Heart left ventricle (tissue), 16 donors: ENCODE measurements at regions not wholly inside any gene's neighbourhood (a gene's known extent, or its start where the extent isn't known, plus 50 kb on each side); places are given as distances from the start of the nearest gene placed in this dataset.

Experiments used
- ATAC-seq, 4 donors: fragments of 200-7000 bp; cut with Tn5 transposase; one replicate each; pipeline ENCODE4 v1.9.1; 2020 to 2022; ENCODE audit warnings: moderate library complexity in 4 of 4, mild to moderate bottlenecking in 3 of 4, moderate number of reproducible peaks in 1 of 4
- DNase-seq, 5 donors: peaks; one replicate each; pipeline ENCODE4 v3.0.0-alpha.2; 2020
- H3K27ac ChIP-seq, 12 donors: fragments of 200-600 bp; sonication (generic) in 4 of 12; one replicate each; pipeline versions ENCODE4 v1.5.0 to v1.8.0; 2016 to 2022; ENCODE audit warnings: mild to moderate bottlenecking in 2 of 12
- H3K27me3 ChIP-seq, 9 donors: fragments of 200-600 bp; sonication (generic) in 2 of 9; one replicate each; pipeline versions ENCODE4 v1.5.1 to v1.8.0; 2016 to 2022; ENCODE audit warnings: mild to moderate bottlenecking in 3 of 9
- H3K36me3 ChIP-seq, 9 donors: fragments of 200-600 bp; sonication (generic) in 2 of 9; one replicate each; pipeline versions ENCODE4 v1.5.0 to v1.8.0; 2018 to 2022; ENCODE audit warnings: mild to moderate bottlenecking in 2 of 9
- H3K4me1 ChIP-seq, 12 donors: fragments of 200-600 bp; sonication (generic) in 4 of 12; one replicate each; pipeline versions ENCODE4 v1.5.0 to v1.8.0; 2016 to 2022; ENCODE audit warnings: mild to moderate bottlenecking in 3 of 12
- H3K4me3 ChIP-seq, 12 donors: fragments of 200-600 bp; sonication (generic) in 4 of 12; one replicate each; pipeline versions ENCODE4 v1.5.0 to v1.8.0; 2017 to 2022; ENCODE audit warnings: mild to moderate bottlenecking in 9 of 12, moderate library complexity in 4 of 12
- H3K9me3 ChIP-seq, 12 donors: fragments of 200-600 bp; sonication (generic) in 4 of 12; one replicate each; pipeline versions ENCODE4 v1.5.0 to v1.8.0; 2016 to 2022; ENCODE audit warnings: mild to moderate bottlenecking in 1 of 12
- CTCF ChIP-seq, 12 donors: fragments of 200-600 bp; sonication (generic) in 4 of 12; IDR thresholded peaks; one replicate each; pipeline versions ENCODE4 v1.5.0 to v1.8.0; 2018 to 2022; ENCODE audit warnings: antibody characterized with exemption in 12 of 12, mild to moderate bottlenecking in 5 of 12
- POLR2A ChIP-seq, 2 donors: fragments of 450-650 bp; IDR thresholded peaks; one replicate each; pipeline ENCODE4 v1.6.1; 2017; ENCODE audit warnings: antibody characterized with exemption in 2 of 2, mild to moderate bottlenecking in 2 of 2, moderate library complexity in 2 of 2
- WGBS, 4 donors: extraction: QIAGEN DNeasy Blood & Tissue Kit in 2 of 4; methylation state at CpG; one replicate each; pipeline versions ENCODE4 v1.1.5 to v1.1.7; 2013 to 2018; 5-methylcytosine and 5-hydroxymethylcytosine counted together
- intact Hi-C, 10 donors: fragments of 100-400 bp; cut with DNase I; formaldehyde crosslinking; loops; one replicate each; pipeline versions ENCODE4 v1.11.1 to v1.14.2; 2022
- donor health status: ischemic (EF 13 %, LVEDD 7.1; RV severe dilation, severe dysfunction).
- donor health status: healthy with polysubstance abuse.
- donor health status: DM: no; HTN: yes; CAD: no.
- donor health status: DM: no; HTN: no; CAD: no.
- donor health status: ischemic (EF 25% LVEDD 6.9; RV normal size, moderate dysfunction).
- donor health status: ischemic (EF 25% LVEDD 5.7; RV mildly dilated, moderate dysfunction).
- donor health status: healthy.
- donor health status: DM: yes; HTN: yes; CAD: no.
- donor health status: ischemic (EF 35%, LVEDD 5.7; RV mildly dilated, moderate dysfunction).
- donor health status: nonischemic (EF 11% LVEDD 7.7; RV severe dilation, severe dysfunction).
- donor health status: DM: yes; HTN: yes; CAD: no.
- donor health status: PGD.
- donor health status: ischemic (EF 29% LVEDD 5.4; RV normal size, mild dysfunction).
- donor health status: nonischemic (EF 23%, LVEDD 6.1; RV moderate dilation, normal function).

DNA sequence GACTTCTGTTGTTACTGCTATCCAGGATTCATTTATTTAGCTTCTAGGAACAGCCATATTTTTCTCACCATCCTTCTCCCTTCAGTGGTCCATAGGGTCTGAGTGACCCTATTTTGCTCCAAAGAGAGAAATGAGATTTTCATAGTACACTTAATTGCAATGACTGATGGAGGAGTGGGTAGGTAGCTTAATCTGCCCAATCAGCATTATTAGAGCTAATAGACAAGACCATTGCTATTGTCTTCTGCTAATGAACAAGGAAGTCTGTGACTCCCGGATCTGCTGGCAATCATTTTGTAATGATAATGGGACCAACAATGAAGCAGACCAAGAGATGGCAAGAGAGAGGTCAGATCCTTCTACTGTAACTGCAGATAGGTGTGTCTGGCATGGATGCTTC, 271.4 kb upstream of the SLC7A11 start:
- H3K4me1 ChIP-seq = no peaks in the 10 kb centered on the region
- no peaks in the 10 kb centered on the region for H3K36me3 ChIP-seq
- TF ChIP-seq CTCF (IDR thresholded peaks at IDR 0.05) = no peak
- TF ChIP-seq POLR2A (IDR thresholded peaks at IDR 0.05) = no peak
- H3K27ac ChIP-seq = no peak overlapping the region
- no peaks in the 10 kb centered on the region for H3K9me3 ChIP-seq
- no peak for ATAC-seq
- DNase-seq = no peak
- intact Hi-C loops = no loop called here
- H3K27me3 ChIP-seq = no peaks in the 10 kb centered on the region
- H3K4me3 ChIP-seq = no peak overlapping the region
- 61 to 78% (median 71%) methylated on average over 1 of the region's 1 CpG for WGBS, 4 donors

GRCh38 chr4:138512756-138513155, 270.6 kb upstream of the SLC7A11 start:
- Histone ChIP-seq H3K27ac (no peak overlapping the region), H3K36me3 (no peaks in the 10 kb centered on the region), H3K4me3 (no peak overlapping the region), H3K27me3 (no peaks in the 10 kb centered on the region), H3K4me1 (no peaks in the 10 kb centered on the region), H3K9me3 (no peaks in the 10 kb centered on the region)
- TF ChIP-seq CTCF (IDR thresholded peaks at IDR 0.05) = no peak
- TF ChIP-seq POLR2A (IDR thresholded peaks at IDR 0.05) = no peak
- intact Hi-C loops = no loop called here
- no peak for ATAC-seq
- no peak for DNase-seq

- TF ChIP-seq POLR2A (IDR thresholded peaks at IDR 0.05) (no peak), CTCF (IDR thresholded peaks at IDR 0.05) (no peak)
- H3K9me3 ChIP-seq = peaks cover 0 to 3% (median 0%) of the 10 kb centered on the region in 12 donors
- no peaks in the 10 kb centered on the region for H3K4me1 ChIP-seq
- H3K27me3 ChIP-seq = no peaks in the 10 kb centered on the region
- intact Hi-C loops = no loop called here
- H3K36me3 ChIP-seq = no peaks in the 10 kb centered on the region
- H3K27ac ChIP-seq = no peak overlapping the region
- H3K4me3 ChIP-seq = no peak overlapping the region
- DNase-seq (no peak), ATAC-seq (no peak)
- WGBS, 4 donors = 63 to 74% (median 67%) methylated on average over 3 of the region's 3 CpGs
These were observed 267.9 kb upstream of the SLC7A11 start for GRCh38 chr4:138510053-138510452.

DNA sequence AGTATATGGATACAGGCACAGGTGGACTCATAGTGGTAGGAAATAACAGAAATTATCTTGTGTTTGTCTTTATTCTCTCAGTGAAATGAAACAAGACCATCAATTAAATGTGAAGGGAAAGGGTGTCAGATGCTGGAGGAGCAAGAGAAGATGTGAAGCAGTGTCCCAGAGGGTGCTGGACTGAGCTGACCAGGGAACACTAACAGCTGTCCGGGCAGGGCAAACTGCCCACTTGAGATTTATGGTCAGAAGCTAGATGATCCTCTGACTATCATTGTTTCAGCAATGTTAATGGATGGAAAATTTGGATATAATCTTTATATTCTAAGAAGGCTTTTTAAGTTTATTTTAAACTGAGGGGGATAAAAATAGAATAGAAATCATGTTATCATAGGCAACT, 267.2 kb upstream of the SLC7A11 start:
- Histone ChIP-seq H3K27me3 (no peaks in the 10 kb centered on the region), H3K9me3 (peaks cover 0 to 6% (median 0%) of the 10 kb centered on the region in 12 donors), H3K4me3 (no peak overlapping the region), H3K27ac (no peak overlapping the region), H3K4me1 (no peaks in the 10 kb centered on the region), H3K36me3 (no peaks in the 10 kb centered on the region)
- DNase-seq (no peak), ATAC-seq (no peak)
- intact Hi-C loops = no loop called here
- 43 to 84% (median 79%) methylated on average over 1 of the region's 1 CpG for WGBS, 4 donors
- TF ChIP-seq POLR2A (IDR thresholded peaks at IDR 0.05) = no peak
- TF ChIP-seq CTCF (IDR thresholded peaks at IDR 0.05) = no peak
